ENCODE measurements at regions not wholly inside any gene's neighbourhood (a gene's known extent, or its start where the extent isn't known, plus 50 kb on each side); places are given as distances from the start of the nearest gene placed in this dataset.

DNA sequence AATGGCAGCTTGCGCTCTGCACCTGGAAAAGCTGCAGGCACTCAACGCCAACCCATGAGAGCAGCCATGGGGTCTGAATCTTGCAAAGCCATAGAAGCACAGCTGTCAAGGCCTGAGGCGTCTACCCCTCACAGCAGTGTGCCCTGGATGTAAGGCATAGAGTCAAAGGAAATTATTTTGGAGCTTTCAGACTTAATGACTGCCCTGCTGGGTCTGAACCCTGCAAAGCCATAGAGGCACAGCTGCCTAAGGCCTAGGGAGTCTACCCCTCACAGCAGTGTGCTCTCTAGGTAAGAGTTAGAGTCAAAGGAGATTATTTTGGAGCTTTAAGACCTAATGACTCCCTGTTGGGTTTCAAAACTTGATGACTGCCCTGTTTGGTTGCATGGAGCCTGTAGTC, 706.9 kb upstream of the VSTM2A start:
- DNase-seq (ENCODE audit: low spot score): no peak
- no peaks in the 10 kb centered on the region for H3K4me1 ChIP-seq (ENCODE audit: insufficient read depth, poor library complexity, severe bottlenecking)
- no peak overlapping the region for H3K27ac ChIP-seq (ENCODE audit: poor library complexity, severe bottlenecking)
- no peaks in the 10 kb centered on the region for H3K36me3 ChIP-seq (ENCODE audit: low read depth)
- ATAC-seq (ENCODE audit: low read depth): no peak
- TF ChIP-seq, protein P1, sequence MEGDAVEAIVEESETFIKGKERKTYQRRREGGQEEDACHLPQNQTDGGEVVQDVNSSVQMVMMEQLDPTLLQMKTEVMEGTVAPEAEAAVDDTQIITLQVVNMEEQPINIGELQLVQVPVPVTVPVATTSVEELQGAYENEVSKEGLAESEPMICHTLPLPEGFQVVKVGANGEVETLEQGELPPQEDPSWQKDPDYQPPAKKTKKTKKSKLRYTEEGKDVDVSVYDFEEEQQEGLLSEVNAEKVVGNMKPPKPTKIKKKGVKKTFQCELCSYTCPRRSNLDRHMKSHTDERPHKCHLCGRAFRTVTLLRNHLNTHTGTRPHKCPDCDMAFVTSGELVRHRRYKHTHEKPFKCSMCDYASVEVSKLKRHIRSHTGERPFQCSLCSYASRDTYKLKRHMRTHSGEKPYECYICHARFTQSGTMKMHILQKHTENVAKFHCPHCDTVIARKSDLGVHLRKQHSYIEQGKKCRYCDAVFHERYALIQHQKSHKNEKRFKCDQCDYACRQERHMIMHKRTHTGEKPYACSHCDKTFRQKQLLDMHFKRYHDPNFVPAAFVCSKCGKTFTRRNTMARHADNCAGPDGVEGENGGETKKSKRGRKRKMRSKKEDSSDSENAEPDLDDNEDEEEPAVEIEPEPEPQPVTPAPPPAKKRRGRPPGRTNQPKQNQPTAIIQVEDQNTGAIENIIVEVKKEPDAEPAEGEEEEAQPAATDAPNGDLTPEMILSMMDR (IDR thresholded peaks at IDR 0.05; ENCODE audit: poor library complexity, severe bottlenecking): no peak
- peaks cover 4% of the 10 kb centered on the region for H3K27me3 ChIP-seq (ENCODE audit: insufficient read depth, poor library complexity, severe bottlenecking)
- no peak overlapping the region for H3K4me3 ChIP-seq (ENCODE audit: severe bottlenecking)
- no peaks in the 10 kb centered on the region for H3K9me3 ChIP-seq (ENCODE audit: severe bottlenecking)

DNA sequence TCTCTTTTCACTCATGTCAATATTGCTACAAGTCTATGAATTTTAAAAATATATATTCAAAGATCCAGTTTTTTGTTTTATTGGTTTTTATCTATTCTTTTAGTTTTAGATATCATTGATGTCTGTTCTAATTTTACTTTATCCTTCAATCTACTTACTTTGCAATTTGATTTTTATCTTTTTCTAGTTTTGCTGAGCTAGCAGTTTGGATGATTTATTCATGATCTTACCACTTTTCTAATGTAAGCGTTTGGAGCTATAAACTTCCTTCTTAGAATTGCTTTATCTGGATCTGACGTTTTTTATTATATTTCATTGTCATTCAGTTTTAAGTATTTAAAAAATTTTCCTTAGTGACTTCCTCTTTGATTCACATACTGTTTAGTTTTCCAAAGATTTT, 664.5 kb upstream of the VSTM2A start:
- Histone ChIP-seq H3K9me3 (ENCODE audit: severe bottlenecking) (no peaks in the 10 kb centered on the region), H3K27ac (ENCODE audit: poor library complexity, severe bottlenecking) (no peak overlapping the region), H3K36me3 (ENCODE audit: low read depth) (no peaks in the 10 kb centered on the region), H3K4me3 (ENCODE audit: severe bottlenecking) (no peak overlapping the region), H3K4me1 (ENCODE audit: insufficient read depth, poor library complexity, severe bottlenecking) (no peaks in the 10 kb centered on the region), H3K27me3 (ENCODE audit: insufficient read depth, poor library complexity, severe bottlenecking) (peaks cover 13% of the 10 kb centered on the region)
- DNase-seq (ENCODE audit: low spot score) (no peak), ATAC-seq (ENCODE audit: low read depth) (no peak)
- TF ChIP-seq, protein P1 (IDR thresholded peaks at IDR 0.05; ENCODE audit: poor library complexity, severe bottlenecking): no peak

DNA sequence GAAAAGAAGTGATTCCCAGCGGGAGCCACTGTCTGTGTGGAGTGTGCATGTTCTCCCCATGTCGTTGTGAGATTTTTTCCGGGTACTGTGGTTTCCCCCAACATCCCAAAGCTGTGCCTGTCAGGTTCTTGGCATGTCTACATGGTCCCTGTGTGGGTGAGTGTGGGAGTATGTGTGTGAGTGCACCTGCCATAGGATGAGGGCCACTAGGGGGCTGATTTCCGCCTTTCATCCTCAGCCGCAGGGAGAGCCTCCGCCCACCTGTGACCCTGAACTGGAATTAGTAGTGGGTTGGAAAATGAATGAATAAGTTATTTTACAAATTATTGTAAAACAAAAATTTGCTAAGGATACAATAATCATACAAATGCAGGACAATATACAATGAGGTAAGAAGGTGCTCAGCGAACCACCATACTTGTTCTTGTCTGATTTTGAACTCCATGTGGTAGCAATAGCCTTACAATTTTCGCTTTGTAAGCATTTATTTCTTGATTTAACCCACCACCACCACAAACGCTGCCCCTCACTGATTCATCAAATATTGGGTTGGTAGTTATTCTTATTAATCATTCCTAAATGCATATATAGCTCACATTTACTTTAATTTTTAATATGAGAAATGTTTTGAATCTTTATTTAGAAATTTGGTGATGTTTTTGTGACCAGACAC, 641.2 kb upstream of the VSTM2A start:
- DNase-seq (ENCODE audit: low spot score): no peak
- H3K27me3 ChIP-seq (ENCODE audit: insufficient read depth, poor library complexity, severe bottlenecking): no peaks in the 10 kb centered on the region

DNA sequence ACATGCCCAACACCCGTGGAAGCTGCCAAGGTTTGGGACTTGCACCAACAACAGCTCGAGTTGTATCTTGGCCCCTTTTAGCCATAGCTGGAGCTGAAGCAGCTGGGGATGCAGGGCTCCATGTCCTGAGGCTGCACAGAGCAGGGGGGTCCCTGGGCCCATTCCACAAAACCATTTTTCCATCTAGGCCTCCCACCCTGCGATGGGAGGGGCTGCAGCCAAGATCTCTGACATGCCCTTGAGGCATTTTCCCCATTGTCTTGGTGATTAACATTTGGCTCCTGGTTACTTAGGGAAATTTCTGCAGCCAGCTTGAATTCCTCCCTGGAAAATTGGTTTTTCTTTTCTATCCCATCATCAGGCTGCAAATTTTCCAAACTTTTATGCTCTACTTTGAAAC, 637.8 kb upstream of the VSTM2A start:
- ATAC-seq (ENCODE audit: low read depth) (no peak), DNase-seq (ENCODE audit: low spot score) (no peak)
- Histone ChIP-seq H3K4me3 (ENCODE audit: severe bottlenecking) (no peak overlapping the region), H3K9me3 (ENCODE audit: severe bottlenecking) (no peaks in the 10 kb centered on the region), H3K27me3 (ENCODE audit: insufficient read depth, poor library complexity, severe bottlenecking) (no peaks in the 10 kb centered on the region), H3K4me1 (ENCODE audit: insufficient read depth, poor library complexity, severe bottlenecking) (no peaks in the 10 kb centered on the region), H3K27ac (ENCODE audit: poor library complexity, severe bottlenecking) (no peak overlapping the region), H3K36me3 (ENCODE audit: low read depth) (no peaks in the 10 kb centered on the region)
- TF ChIP-seq, protein P1 (IDR thresholded peaks at IDR 0.05; ENCODE audit: poor library complexity, severe bottlenecking): no peak

More for the DNA sequence above, 641.2 kb upstream of the VSTM2A start:
- H3K27ac ChIP-seq (ENCODE audit: poor library complexity, severe bottlenecking): no peak overlapping the region
- no peaks in the 10 kb centered on the region for H3K4me1 ChIP-seq (ENCODE audit: insufficient read depth, poor library complexity, severe bottlenecking)
- no peak for ATAC-seq (ENCODE audit: low read depth)
- H3K9me3 ChIP-seq (ENCODE audit: severe bottlenecking): no peaks in the 10 kb centered on the region
- TF ChIP-seq, protein P1 (IDR thresholded peaks at IDR 0.05; ENCODE audit: poor library complexity, severe bottlenecking): no peak
- H3K4me3 ChIP-seq (ENCODE audit: severe bottlenecking): no peak overlapping the region
- H3K36me3 ChIP-seq (ENCODE audit: low read depth): no peaks in the 10 kb centered on the region

DNA sequence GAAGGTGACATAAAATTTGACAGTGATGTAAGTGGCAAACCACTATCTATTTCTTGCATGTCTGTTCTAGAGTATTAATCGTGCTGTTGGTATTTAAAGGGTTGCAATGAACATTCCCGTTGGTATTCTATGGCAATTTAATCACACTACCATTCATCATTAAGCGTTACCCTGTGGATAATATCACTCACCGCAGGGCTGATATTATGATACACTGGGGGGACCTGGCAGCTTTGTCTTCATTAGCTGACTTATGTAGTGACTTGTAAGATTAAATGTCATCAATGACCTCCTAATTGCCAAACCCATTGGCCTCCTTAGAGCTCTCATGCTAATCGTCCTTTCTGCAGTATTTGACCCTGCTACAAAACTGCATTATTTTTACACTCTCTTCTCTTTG, 624.5 kb upstream of the VSTM2A start:
- no peak for DNase-seq (ENCODE audit: low spot score)
- Histone ChIP-seq H3K27me3 (ENCODE audit: insufficient read depth, poor library complexity, severe bottlenecking) (no peaks in the 10 kb centered on the region), H3K27ac (ENCODE audit: poor library complexity, severe bottlenecking) (no peak overlapping the region), H3K36me3 (ENCODE audit: low read depth) (no peaks in the 10 kb centered on the region), H3K4me3 (ENCODE audit: severe bottlenecking) (no peak overlapping the region), H3K9me3 (ENCODE audit: severe bottlenecking) (no peaks in the 10 kb centered on the region), H3K4me1 (ENCODE audit: insufficient read depth, poor library complexity, severe bottlenecking) (no peaks in the 10 kb centered on the region)
- TF ChIP-seq, protein P1 (IDR thresholded peaks at IDR 0.05; ENCODE audit: poor library complexity, severe bottlenecking): no peak
- no peak for ATAC-seq (ENCODE audit: low read depth)
